ENCODE measurements at regions not wholly inside any gene's neighbourhood (a gene's known extent, or its start where the extent isn't known, plus 50 kb on each side); places are given as distances from the start of the nearest gene placed in this dataset.

GRCh38 chr15:31151301-31152233 is 50.0 kb upstream of the TRPM1 start:
- 88% methylated on average over 5 of the region's 5 CpGs; no CpG with 5 or more reads in 1 of the 2 donors for WGBS, 2 donors (ENCODE audit: low coverage in 1 of 2)
- intact Hi-C loops (cut with DNase I; ENCODE audit: low total_unique reads), result no loop called here
- in situ Hi-C loops (cut with MboI; ENCODE audit: low pct_ligation_motif_present in 1 of 4, low pct_unique_long_range_greater_than_20kb in 1 of 4, low sequenced_read_pairs in 3 of 4), result no loop called here
- Histone ChIP-seq H3K27ac (no peak overlapping the region), H3K4me1 (no peaks in the 10 kb centered on the region), H3K9me3 (no peaks in the 10 kb centered on the region), H3K36me3 (no peaks in the 10 kb centered on the region), H3K27me3 (no peaks in the 10 kb centered on the region), H3K4me3 (no peak overlapping the region)
- no peak for DNase-seq
- no peak for TF ChIP-seq CTCF (IDR thresholded peaks at IDR 0.05)
- no peak for TF ChIP-seq EP300 (IDR thresholded peaks at IDR 0.05; ENCODE audit: low read depth)
- TF ChIP-seq POLR2AphosphoS5 (IDR thresholded peaks at IDR 0.05), result no peak
- no peak for TF ChIP-seq POLR2A (IDR thresholded peaks at IDR 0.05)

- H3K27me3 ChIP-seq, result no peaks in the 10 kb centered on the region
- in situ Hi-C loops (cut with MboI; ENCODE audit: low pct_ligation_motif_present in 1 of 4, low pct_unique_long_range_greater_than_20kb in 1 of 4, low sequenced_read_pairs in 3 of 4) (no loop called here), intact Hi-C loops (cut with DNase I; ENCODE audit: low total_unique reads) (no loop called here)
- no peak for DNase-seq
- 89 to 100% methylated on average over 4 to 7 of the region's 7 CpGs for WGBS, 2 donors (ENCODE audit: low coverage in 1 of 2)
- H3K4me3 ChIP-seq, result no peak overlapping the region
- no peaks in the 10 kb centered on the region for H3K4me1 ChIP-seq
- TF ChIP-seq CTCF (IDR thresholded peaks at IDR 0.05) (no peak), POLR2A (IDR thresholded peaks at IDR 0.05) (no peak), POLR2AphosphoS5 (IDR thresholded peaks at IDR 0.05) (no peak), EP300 (IDR thresholded peaks at IDR 0.05; ENCODE audit: low read depth) (no peak)
- no peaks in the 10 kb centered on the region for H3K36me3 ChIP-seq
- no peak overlapping the region for H3K27ac ChIP-seq
- no peaks in the 10 kb centered on the region for H3K9me3 ChIP-seq
These were observed 52.0 kb upstream of the TRPM1 start for GRCh38 chr15:31153531-31153930.

GRCh38 chr15:31155151-31155550 is 53.6 kb upstream of the TRPM1 start:
- Histone ChIP-seq H3K36me3 (no peaks in the 10 kb centered on the region), H3K27me3 (no peaks in the 10 kb centered on the region), H3K4me3 (no peak overlapping the region), H3K27ac (no peak overlapping the region), H3K9me3 (no peaks in the 10 kb centered on the region), H3K4me1 (no peaks in the 10 kb centered on the region)
- in situ Hi-C loops (cut with MboI; ENCODE audit: low pct_ligation_motif_present in 1 of 4, low pct_unique_long_range_greater_than_20kb in 1 of 4, low sequenced_read_pairs in 3 of 4), result no loop called here
- DNase-seq, result no peak
- TF ChIP-seq EP300 (IDR thresholded peaks at IDR 0.05; ENCODE audit: low read depth) (no peak), CTCF (IDR thresholded peaks at IDR 0.05) (no peak), POLR2A (IDR thresholded peaks at IDR 0.05) (no peak), POLR2AphosphoS5 (IDR thresholded peaks at IDR 0.05) (no peak)
- intact Hi-C loops (cut with DNase I; ENCODE audit: low total_unique reads), result no loop called here
- 47 to 87% methylated on average over 3 to 7 of the region's 7 CpGs for WGBS, 2 donors (ENCODE audit: low coverage in 1 of 2)

- Histone ChIP-seq H3K36me3 (no peaks in the 10 kb centered on the region), H3K4me1 (no peaks in the 10 kb centered on the region), H3K27ac (no peak overlapping the region), H3K27me3 (no peaks in the 10 kb centered on the region), H3K9me3 (no peaks in the 10 kb centered on the region), H3K4me3 (no peak overlapping the region)
- TF ChIP-seq POLR2AphosphoS5 (IDR thresholded peaks at IDR 0.05), result no peak
- no peak for TF ChIP-seq EP300 (IDR thresholded peaks at IDR 0.05; ENCODE audit: low read depth)
- no peak for TF ChIP-seq CTCF (IDR thresholded peaks at IDR 0.05)
- no peak for TF ChIP-seq POLR2A (IDR thresholded peaks at IDR 0.05)
- intact Hi-C loops (cut with DNase I; ENCODE audit: low total_unique reads), result no loop called here
- no peak for DNase-seq
- WGBS, 2 donors (ENCODE audit: low coverage in 1 of 2), result 93 to 95% methylated on average over 1 of the region's 1 CpG
- in situ Hi-C loops (cut with MboI; ENCODE audit: low pct_ligation_motif_present in 1 of 4, low pct_unique_long_range_greater_than_20kb in 1 of 4, low sequenced_read_pairs in 3 of 4), result no loop called here
These were observed 54.7 kb upstream of the TRPM1 start for GRCh38 chr15:31156226-31156625.

All from transverse colon (tissue), 4 donors.